Epithelial cell of esophagus (primary cell): ENCODE measurements at regions not wholly inside any gene's neighbourhood (a gene's known extent, or its start where the extent isn't known, plus 50 kb on each side); places are given as distances from the start of the nearest gene placed in this dataset.

ENCODE experiments used
- DNase-seq: peaks from one replicate; pipeline ENCODE4 v3.0.0; 2010; ENCODE audit warnings: low read depth
- H3K4me3 ChIP-seq: 2 replicates; pipeline ENCODE4 v1.5.1; 2011; ENCODE audit warnings: mild to moderate bottlenecking, low read length, control low read depth
- CTCF ChIP-seq: IDR thresholded peaks from 2 replicates; pipeline ENCODE4 v1.5.1; 2011; ENCODE audit warnings: low read depth, mild to moderate bottlenecking, low read length, control low read depth, inconsistent platforms; ENCODE audit not compliant: insufficient read depth; ENCODE audit errors: missing control alignments

GRCh38 chr9:738209-738915 is 103.1 kb upstream of the DMRT1 start:
- H3K4me3 ChIP-seq: no peak overlapping the region
- peak; percentile 94 for DNase-seq
- TF ChIP-seq CTCF: no peak

- no peak overlapping the region for H3K4me3 ChIP-seq
- DNase-seq: no peak
- no peak for TF ChIP-seq CTCF
Observed at GRCh38 chr9:739362-739761, 102.1 kb upstream of the DMRT1 start.

GRCh38 chr9:740221-740620 is 101.3 kb upstream of the DMRT1 start:
- no peak for DNase-seq
- TF ChIP-seq CTCF: no peak
- H3K4me3 ChIP-seq: no peak overlapping the region

GRCh38 chr9:742104-742503 is 99.4 kb upstream of the DMRT1 start:
- DNase-seq: no peak
- TF ChIP-seq CTCF: no peak
- H3K4me3 ChIP-seq: no peak overlapping the region

GRCh38 chr9:742914-743589 is 98.4 kb upstream of the DMRT1 start:
- DNase-seq: no peak

GRCh38 chr9:744046-744712 is 97.3 kb upstream of the DMRT1 start:
- no peak for DNase-seq
- no peak for TF ChIP-seq CTCF
- H3K4me3 ChIP-seq: no peak overlapping the region

More at GRCh38 chr9:742914-743589, 98.4 kb upstream of the DMRT1 start:
- TF ChIP-seq CTCF: no peak
- H3K4me3 ChIP-seq: no peak overlapping the region
